HG03558 (cell line): ENCODE measurements at regions not wholly inside any gene's neighbourhood (a gene's known extent, or its start where the extent isn't known, plus 50 kb on each side); places are given as distances from the start of the nearest gene placed in this dataset.
"Not testable (repeated sequence)": the region's sequence is repeated elsewhere in the genome, so short reads cannot be mapped to it uniquely, and the experiment has no call there.

Experiments used
- ATAC-seq: cut with Tn5 transposase; IDR thresholded peaks from one replicate; pipeline ENCODE4 v1.9.1; 2021; ENCODE audit warnings: moderate number of reproducible peaks; ENCODE audit not compliant: unreplicated experiment; ENCODE audit errors: extremely low read depth

DNA sequence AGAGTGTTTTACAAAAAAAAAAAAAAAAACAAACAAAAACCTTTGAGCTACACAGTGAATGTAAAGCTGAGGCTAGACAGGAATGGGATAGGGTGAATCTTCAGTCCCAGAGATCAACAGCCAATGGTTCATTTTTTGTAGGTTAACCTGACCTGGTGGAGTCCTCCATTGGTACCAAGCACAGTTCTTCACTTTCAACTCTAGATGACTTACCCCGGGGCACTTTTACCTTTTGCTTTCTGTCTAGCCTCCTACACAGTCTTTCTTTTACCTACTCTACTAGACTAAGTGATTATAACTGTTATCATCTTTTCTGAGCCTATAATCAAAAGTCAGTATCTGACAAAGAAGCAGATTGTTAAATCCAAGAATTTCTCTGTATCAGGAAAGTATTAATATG is 50.9 kb downstream of the ANXA2R start:
- ATAC-seq = no peak

DNA sequence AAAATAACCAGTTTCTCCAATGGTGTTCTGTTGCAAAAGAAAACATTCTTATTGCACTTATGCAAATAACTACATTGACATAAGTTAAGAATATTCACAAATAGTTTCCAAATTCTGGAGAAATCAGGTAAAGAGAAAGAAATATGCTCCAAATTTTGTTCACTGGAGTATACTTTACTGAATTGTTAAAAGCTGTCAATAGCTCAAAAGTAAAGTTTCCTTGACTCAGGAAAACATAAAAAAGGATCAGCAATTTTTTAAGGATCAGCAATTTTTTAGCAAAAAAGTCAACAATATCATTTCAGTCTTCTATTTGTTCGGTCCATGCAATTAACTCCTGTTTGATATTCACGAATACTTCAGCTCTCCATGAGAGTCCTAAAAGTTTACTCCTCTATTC is 51.6 kb downstream of the ANXA2R start:
- no peak for ATAC-seq

DNA sequence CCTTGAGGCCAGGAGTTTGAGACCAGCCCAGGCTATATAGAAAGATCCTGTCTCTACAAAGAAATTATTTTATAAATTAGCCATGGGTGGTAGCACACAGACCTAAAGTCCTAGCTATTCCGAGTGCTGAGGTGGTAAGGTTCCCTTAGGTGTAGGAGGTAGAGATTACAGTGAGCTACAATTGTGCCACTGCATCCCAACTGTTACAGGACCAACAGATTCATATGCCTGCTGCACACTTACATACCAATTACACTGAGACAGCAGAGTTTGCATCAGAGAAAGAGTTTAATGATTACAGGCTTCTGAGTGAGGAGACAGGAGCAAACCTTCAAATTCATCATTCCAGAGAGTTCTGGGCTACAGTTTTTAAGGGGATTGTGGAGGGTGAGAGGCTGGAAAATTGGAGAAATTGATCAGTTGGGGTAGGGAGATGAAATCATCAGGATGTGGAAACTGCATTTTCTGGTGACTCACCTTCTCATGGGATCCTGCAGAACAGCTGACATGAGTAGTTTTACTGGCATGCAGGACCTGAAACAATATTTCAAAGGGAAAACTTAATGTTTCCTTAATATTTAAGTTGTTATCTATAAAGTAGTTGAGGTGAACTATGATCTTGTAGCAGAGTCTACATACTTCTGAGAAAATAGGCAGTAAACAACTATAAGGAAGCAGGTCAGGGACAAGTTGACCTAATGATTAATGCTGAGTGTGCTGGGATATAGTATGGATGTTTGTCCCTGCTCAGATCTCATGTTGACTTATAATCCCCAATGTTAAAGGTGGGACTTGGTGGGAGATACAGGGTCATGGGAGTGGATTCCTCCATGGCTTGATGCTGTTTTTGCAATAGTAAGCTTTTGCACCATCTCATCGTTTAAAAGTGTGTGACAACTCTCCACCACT is 54.7 kb downstream of the ANXA2R start:
- ATAC-seq = no peak

DNA sequence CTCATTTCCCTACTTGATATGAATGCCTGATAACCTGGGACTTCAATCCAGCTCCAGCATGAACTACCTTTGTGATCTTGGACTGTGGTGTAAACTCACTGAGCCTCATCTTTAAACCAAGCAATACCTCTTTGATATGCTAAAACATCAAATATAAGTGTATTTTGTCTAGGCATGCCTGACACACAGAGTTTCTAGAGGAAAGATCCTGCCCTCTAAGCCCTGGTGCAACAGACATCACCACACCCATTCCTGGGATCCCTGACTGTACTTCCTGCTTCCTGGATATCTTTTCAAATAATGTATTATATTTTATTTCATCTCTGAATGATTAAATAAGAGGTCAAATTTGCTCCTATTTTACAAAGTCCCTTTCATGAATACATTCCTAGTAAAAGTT is 55.8 kb downstream of the ANXA2R start:
- ATAC-seq = no peak

DNA sequence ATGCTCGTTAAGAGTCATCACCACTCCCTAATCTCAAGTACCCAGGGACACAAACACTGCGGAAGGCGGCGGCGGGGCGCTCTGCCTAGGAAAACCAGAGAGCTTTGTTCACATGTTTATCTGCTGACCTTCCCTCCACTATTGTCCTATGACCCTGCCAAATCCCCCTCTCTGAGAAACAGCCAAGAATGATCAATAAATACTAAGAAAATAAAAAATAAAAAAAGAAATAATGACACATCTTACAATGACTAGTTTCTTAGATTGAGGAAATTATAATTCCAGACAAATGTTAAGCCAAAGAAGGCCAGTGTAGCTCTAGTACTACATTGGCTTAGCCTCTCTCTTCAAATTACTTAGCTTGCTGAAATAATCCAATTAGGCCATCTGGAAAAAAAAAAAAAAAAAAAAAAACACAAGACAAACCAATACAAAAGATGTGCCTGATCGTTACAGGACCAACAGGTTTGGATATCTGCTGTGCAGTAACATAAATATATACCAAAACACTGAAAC is 58.0 kb downstream of the ANXA2R start:
- no peak for ATAC-seq

DNA sequence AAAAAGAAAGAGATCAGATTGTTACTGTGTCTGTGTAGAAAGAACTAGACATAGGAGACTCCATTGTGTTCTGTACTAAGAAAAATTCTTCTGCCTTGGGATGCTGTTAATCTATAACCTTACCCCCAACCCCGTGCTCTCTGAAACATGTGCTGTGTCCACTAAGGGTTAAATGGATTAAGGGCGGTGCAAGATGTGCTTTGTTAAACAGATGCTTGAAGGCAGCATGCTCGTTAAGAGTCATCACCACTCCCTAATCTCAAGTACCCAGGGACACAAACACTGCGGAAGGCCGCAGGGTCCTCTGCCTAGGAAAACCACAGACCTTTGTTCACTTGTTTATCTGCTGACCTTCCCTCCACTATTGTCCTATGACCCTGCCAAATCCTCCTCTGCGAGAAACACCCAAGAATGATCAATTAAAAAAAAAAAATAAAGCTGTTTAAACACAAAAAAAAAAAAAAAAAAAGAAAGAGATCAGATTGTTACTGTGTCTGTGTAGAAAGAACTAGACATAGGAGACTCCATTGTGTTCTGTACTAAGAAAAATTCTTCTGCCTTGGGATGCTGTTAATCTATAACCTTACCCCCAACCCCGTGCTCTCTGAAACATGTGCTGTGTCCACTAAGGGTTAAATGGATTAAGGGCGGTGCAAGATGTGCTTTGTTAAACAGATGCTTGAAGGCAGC is 58.6 kb downstream of the ANXA2R start:
- not testable (repeated sequence) for ATAC-seq

DNA sequence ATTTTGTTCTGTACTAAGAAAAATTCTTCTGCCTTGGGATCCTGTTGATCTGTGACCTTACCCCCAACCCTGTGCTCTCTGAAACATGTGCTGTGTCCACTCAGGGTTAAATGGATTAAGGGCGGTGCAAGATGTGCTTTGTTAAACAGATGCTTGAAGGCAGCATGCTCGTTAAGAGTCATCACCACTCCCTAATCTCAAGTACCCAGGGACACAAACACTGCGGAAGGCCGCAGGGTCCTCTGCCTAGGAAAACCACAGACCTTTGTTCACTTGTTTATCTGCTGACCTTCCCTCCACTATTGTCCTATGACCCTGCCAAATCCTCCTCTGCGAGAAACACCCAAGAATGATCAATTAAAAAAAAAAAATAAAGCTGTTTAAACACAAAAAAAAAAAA is 59.1 kb downstream of the ANXA2R start:
- not testable (repeated sequence) for ATAC-seq

DNA sequence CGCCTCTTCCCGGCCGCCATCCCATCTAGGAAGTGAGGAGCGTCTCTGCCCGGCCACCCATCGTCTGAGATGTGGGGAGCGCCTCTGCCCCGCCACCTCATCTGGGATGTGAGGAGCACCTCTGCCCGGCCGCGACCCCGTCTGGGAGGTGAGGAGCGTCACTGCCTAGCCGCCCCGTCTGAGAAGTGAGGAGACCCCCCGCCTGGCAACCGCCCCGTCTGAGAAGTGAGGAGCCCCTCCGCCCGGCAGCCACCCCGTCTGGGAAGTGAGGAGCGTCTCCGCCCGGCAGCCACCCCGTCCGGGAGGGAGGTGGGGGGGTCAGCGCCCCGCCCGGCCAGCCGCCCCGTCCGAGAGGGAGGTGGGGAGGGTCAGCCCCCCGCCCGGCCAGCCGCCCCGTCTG is 59.7 kb downstream of the ANXA2R start:
- not testable (repeated sequence) for ATAC-seq

DNA sequence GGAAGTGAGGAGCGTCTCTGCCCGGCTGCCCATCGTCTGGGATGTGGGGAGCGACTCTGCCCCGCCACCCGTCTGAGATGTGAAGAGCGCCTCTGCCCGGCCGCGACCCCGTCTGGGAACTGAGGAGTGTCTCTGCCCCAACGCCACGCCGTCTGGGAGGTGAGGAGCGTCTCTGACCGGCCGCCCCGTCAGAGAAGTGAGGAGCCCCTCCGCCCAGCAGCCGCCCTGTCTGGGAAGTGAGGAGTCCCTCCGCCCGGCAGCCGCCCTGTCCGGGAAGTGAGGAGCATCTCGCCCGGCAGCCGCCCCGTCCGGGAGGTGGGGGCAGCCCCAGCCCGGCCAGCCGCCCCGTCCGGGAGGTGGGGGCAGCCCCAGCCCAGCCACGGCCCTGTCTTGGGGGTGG is 60.9 kb downstream of the ANXA2R start:
- ATAC-seq = not testable (repeated sequence)

DNA sequence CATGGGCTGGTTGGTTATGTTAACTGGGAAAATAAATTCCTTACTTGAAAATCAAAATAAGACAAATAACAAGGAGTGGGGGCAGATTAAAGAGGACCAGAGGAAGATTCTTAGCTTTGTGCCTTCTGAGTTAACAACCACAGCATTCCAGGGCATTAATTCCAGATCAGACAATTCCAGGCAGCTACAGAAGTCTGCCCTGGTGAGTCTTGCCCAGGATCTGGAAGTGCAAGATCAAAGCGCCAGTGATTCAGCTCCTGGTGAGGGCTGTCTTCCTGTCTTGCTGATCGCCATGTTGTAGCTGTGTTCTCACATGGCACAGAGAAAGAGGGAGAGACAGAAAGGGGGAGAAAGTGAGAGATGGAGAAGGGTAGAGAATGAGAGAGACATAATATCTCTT is 65.6 kb downstream of the ANXA2R start:
- no peak for ATAC-seq

DNA sequence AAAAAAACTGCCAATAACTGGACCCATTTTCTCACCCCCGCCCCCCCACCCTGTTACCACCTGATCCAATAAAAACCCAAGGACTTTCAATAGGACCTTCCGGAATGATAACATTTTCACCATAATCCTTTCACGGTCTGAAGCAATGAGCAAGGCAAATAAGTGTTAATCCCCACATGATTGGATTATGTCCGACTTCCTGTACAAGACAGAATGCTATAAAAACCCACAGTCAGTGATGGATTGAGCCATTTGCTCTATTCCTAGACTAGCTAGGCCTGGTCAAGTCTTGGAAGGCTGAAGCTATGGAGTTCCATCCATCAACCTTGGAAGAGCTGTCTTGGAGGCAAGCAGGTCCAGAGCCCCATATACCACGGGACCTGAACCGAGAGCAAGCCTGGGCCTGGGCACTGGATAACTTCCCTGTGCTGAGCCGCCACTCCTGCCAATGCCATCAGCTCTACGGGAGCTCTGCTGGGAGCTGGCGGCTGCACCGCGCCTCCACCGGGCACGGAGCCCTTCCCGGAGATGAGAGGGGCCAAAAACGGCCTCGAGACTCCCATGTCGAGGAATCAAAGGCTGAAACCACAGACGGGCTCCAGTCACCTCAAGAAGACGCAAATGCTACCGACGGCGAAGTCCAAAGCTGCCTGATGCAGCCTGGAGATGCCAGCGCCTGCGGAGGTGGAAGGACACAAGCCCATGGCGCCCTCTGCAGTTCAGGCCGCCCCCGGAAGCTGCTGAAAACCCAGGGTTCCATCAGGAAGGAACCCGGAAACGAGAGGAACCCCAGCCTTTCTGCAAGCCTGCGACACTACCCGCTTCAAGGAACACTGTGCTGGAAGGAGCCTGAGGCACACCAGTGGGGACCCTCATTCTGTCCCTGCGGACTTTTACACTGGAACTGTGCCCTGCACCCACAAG is 69.2 kb downstream of the ANXA2R start:
- no peak for ATAC-seq

DNA sequence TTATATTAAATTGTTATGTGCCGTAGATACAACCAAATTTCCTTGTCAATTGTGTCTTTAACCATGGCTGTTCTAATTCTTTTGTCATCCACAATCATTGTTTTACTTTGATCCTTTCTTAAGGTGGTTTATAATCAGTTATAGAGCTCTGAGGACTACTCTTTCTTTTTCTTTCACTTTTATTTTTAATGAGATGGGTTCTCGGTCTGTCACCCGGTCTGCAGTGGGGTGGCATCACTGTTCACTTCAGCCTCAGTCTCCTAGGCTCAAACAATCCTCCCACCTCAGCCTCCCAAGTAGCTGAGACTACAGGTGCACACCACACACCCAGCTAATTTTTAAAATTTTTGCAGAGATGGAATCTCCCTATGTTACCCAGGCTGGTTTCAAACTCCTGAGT is 74.2 kb downstream of the ANXA2R start:
- ATAC-seq = no peak

DNA sequence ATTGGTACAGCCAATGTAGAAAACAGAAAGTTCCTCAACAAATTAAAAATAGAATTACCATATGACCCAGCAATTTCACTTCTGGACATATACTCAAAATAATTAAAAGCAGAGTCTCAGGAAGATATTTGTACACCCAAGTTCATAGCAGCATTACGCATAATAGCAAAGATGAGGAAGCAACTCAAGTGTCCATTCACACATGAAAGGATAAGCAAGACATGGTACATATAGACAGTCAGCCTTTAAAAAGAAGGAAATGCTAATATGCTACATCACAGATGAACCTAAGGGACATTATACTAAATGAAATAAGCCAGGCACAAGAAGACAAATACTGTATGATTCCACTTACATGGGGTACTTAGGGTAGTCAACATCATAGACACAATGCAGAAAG is 76.7 kb downstream of the ANXA2R start:
- ATAC-seq = no peak

DNA sequence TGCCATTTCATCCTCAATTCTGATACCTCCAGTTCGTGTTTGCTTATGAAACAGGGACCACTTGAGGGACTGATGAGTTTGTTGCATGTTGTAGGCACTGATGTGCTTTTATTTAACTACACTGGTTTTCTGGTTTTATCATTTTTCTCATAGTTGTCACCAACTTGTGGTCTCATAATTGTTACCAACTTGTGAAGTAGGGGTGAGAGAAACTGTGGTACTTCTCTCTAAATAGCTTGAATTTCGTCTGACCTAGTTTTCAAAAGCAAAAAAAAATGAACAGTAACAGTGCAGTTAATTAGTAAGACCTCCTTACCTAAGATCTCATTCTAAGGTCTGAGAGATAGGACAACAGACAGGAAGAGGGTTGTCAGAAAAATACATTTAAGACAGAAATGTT is 78.0 kb downstream of the ANXA2R start:
- no peak for ATAC-seq

DNA sequence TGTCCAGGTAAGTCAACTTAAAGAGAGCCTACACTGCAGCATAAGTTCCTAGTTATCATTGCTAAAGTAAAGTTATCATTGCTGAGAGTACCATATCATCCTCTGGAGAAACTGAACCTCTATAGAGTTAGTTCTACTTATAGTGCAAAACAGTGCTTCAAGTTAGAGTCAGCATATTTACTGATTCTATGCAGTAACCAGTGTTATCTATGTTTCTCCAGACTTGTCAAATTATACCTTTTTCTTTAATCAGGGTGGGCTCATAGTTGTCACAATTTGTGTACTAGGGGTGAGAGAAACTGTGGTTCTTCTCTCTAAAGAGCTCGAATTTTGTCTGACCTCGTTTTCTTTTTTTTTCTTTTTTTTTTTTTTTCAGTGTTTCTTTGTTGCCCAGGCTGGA is 79.6 kb downstream of the ANXA2R start:
- no peak for ATAC-seq

DNA sequence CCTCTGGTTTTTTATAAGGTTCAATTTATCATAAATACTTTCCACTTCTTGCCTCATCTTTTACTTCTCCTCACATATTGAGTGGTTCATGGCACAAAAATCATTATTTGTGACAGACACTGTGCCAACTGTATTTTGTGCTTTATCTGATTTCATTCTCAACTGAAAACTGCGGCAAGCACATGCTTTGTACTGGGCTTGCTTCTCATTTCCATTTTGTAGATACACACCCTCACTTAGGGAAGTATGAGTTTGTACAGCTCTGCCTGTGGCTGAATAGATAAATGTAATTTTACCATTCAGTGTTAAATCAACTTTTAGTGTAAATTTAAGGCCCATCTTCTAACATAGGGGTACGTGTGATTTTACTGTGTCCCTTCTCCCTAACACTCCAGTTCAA is 83.6 kb downstream of the ANXA2R start:
- ATAC-seq = no peak

DNA sequence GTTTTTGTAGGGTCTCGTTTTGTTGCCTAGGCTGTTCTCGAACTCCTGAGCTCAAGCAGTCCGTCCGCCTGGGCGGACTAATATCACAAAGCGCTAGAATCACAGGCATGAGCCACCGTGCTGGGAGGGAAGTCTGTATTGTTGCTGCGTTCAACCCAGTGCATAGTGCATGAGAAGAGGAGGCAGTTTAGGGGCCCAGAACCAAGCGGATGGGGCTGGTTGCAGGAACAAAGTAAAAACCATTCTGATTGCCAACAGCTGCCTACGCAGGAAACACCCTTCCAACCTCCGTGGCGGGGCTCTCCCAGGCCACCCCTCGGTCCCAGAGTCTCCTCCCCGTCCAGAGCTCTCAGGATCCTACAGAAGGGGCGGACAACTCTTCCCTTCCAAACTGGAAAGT is 87.1 kb downstream of the ANXA2R start:
- ATAC-seq = no peak

DNA sequence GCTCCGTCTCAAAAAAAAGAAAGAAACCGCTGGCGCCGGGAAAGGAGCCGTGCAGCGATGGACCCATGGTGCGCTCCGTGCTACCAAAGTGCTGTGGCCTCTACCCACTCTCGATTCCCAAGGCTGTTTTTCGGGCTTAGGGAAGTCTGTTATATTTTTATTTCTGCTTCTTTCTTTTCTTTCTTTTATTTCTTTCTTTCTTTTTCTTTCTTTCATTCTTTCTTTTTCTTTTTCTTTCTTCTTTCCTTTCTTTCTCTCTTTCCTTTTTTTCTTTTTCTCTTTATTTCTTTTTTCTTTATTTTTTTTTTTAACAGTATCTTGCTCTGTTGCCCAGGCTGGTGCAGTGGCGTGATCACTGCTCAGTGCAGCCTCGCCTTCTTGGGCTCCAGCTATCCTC is 87.5 kb downstream of the ANXA2R start:
- ATAC-seq = no peak

DNA sequence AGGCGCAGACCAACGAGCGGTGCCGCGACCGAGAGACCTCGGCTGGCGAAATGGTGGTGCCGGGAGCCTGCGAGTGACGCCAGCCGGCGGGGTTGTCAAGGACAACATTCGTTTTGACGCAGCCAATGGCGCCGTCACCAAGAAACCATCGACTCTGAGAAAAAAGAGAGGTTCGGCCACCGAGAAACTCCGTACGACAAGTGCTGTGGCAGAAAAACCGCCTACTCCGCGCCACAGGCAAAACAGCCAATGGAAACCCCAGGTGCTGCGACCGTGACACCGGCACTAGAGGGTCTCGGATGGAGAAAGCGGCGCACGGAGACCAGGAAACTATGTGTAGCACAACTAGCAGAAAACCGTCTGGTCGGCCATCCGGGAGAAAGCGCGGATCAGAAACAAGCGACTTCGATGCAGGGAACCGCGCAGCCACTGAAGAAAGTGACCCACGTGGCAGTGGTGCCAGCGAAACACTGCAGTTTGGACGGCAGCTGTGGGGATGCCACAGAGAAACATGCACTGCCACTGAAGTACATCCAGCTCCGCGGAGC is 88.8 kb downstream of the ANXA2R start:
- no peak for ATAC-seq
